ENCODE measurements at regions not wholly inside any gene's neighbourhood (a gene's known extent, or its start where the extent isn't known, plus 50 kb on each side); places are given as distances from the start of the nearest gene placed in this dataset.
"Not testable (repeated sequence)": the region's sequence is repeated elsewhere in the genome, so short reads cannot be mapped to it uniquely, and the experiment has no call there.

DNA sequence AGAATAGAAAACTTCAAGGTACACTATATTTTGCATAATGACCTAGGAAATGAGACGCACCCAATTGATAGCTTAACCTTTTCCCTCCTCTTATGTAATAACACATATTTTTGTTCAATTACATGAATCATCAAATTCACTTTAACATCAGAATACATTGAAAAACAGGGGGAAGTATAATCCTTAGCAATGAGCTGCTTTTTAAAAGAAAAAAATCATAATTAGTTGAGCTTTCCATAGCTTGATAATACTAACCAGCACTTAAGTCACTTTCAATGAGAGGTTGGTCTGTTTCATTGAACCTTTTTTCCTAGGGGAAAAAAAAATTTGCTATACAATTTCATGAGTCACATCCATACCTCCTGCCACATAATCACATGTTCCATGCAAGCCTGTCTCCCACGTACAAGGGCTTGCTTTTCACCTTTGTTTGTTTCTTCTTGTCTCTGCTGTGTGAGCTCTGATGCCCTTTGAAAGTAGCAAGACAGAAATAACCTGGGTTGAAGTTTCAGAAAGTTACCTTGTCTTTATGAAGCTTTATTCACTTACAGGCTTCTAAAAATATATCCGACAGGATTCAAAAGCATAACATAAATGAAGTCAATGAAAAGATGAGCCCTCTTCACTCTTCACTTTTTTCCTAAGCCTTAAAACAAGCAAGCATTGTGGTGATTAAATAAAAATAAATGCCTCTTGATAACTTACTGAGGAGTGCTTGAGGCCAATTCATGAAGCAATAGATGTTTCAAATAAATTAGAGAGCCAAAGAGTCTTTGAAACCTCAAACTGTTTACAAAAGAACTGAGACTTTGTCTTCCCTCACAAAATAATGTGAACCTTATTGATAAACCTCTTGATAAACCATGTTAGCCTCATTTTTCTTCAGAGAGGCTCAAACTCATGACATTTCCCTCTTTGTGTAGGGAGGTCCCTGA is 108.5 kb downstream of the FEM1C start:
- no peak for DNase-seq

GRCh38 chr5:115435065-115435777 is 109.4 kb downstream of the FEM1C start:
- no peak for DNase-seq

DNA sequence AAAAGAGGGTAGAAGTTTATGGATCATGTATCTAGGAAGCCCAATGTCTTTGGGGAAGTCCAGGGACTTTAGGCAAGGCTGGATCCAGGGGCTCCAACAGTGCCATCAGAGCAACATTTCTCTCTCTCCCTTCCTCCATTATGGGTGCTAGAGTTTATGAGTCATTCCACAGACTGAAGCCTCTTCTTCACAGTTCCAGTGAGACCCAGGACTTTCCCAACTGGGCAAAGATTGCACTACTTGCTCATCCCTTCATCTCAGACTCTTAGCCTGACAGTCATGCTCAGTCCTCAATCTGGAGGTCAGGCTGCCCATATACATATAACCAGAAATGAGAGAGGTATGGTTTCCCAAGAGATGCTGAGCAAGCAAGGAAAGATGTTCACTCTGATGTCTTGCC is 110.7 kb downstream of the FEM1C start:
- no peak for DNase-seq

- DNase-seq: no peak
Measured at GRCh38 chr5:115432691-115433090, 111.9 kb downstream of the FEM1C start.

DNA sequence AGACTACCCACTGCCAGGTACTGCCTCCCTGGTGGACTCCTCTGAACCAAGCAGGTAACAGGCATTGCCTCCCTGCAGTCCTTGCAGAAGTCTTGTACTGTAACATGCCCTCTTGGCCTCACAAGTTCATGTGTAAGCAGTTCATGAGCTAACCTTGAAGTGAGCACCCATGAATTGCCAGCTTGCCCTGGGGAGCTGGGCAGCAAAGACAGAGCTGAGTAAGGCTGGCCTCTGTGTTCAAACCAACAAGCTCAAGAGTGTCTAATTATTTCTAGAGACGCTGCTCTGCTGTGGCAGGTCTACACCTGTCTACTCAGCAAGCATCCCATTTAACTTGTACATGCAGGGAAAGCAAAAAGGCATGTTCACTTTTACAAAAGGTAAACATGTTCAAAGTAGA is 113.5 kb downstream of the FEM1C start:
- no peak for DNase-seq

GRCh38 chr5:115430374-115430773 is 114.2 kb downstream of the FEM1C start:
- no peak for DNase-seq

GRCh38 chr5:115429345-115429940 is 115.1 kb downstream of the FEM1C start:
- DNase-seq: no peak

DNA sequence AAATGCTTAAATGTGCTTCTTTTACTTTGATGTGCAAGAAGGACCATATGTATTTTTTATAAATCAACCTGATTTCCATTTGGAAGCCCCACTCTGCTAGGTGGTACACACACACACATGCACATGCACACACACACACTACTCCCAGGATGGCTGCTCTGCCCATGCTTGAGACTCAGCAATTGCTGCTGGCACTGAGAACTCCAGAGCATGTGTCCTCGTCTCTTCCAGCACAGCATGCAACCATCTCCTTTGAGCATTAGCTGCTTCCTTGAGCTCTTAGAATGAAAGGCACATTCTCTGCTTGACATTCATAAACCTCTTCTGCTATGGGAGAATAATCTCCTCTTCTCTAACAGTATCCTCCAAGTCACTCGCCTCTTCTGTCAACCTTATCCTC is 115.9 kb downstream of the FEM1C start:
- no peak for DNase-seq

- DNase-seq: no peak
Measured at GRCh38 chr5:115428248-115428647, 116.3 kb downstream of the FEM1C start.

- no peak for DNase-seq
Measured at GRCh38 chr5:115424446-115424845, 120.1 kb downstream of the FEM1C start.

GRCh38 chr5:115424030-115424429 is 120.5 kb downstream of the FEM1C start:
- no peak for DNase-seq

GRCh38 chr5:115423541-115423940 is 121.0 kb downstream of the FEM1C start:
- no peak for DNase-seq

DNA sequence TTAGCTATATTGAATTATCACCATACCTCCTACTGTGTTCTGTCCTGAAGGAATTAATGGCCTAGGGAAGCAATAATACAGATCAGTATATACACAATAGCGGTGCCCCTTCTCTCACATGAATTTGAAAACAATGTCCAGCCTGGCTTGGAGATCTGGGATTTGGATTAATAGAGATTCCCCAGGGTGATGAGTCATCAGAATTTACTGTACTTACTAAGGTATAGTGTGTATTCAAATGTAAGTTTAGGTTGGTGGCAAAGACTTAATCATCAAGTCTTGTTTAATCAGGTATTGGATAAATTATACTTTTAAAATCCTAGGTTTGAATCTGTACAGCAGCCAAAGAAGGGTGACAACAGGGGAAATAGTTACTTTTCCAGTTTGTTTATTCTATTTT is 121.5 kb downstream of the FEM1C start:
- no peak for DNase-seq

DNA sequence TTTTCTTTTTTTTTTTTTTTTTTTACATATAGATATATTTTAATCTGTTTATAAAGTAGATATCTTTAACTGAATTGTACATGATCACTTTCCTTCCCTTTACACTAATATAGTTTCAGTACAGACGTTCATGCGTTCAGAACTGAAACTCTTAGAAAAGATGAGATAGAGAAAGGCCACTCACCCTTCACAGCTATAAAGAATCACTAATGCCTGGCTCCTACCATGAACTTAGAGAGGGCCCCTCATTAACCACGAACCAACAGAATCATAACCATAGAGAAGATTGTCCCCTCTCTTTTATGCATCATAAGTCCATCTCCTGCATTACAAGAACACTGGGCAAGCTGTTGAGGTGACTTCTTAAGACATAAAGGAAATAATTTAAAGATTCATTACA is 123.8 kb downstream of the FEM1C start:
- DNase-seq: not testable (repeated sequence)

GRCh38 chr5:115419846-115420585 is 123.6 kb upstream of the CCDC112 start:
- DNase-seq: no peak

GRCh38 chr5:115418788-115419187 is 122.3 kb upstream of the CCDC112 start:
- no peak for DNase-seq

GRCh38 chr5:115417076-115417475 is 120.6 kb upstream of the CCDC112 start:
- DNase-seq: no peak

- peak in 1 of 2 experiments; percentile 19 for DNase-seq
Measured at GRCh38 chr5:115415143-115415491, 118.7 kb upstream of the CCDC112 start.

- DNase-seq: no peak
Measured at GRCh38 chr5:115414406-115415142, 118.1 kb upstream of the CCDC112 start.

- no peak for DNase-seq
Measured at GRCh38 chr5:115413651-115414050, 117.2 kb upstream of the CCDC112 start.

DNA sequence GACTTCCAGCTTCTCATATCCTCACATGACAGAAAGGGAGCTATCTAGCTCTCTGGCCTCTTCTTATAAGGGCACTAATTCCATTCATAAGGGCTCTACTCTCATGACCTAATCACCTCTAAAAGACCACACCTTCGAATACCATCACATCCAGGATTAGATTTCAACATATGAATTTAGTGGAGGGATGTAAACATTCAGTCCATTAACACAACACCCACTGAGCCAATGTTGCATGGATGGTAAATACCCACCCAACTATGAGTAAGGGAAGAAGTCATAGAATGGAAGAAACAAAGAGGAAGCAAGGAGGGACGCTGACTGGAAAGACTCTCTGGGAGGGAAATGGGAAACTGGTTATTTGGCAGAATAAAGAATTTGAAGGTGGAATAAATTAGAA is 112.6 kb upstream of the CCDC112 start:
- no peak for DNase-seq

DNA sequence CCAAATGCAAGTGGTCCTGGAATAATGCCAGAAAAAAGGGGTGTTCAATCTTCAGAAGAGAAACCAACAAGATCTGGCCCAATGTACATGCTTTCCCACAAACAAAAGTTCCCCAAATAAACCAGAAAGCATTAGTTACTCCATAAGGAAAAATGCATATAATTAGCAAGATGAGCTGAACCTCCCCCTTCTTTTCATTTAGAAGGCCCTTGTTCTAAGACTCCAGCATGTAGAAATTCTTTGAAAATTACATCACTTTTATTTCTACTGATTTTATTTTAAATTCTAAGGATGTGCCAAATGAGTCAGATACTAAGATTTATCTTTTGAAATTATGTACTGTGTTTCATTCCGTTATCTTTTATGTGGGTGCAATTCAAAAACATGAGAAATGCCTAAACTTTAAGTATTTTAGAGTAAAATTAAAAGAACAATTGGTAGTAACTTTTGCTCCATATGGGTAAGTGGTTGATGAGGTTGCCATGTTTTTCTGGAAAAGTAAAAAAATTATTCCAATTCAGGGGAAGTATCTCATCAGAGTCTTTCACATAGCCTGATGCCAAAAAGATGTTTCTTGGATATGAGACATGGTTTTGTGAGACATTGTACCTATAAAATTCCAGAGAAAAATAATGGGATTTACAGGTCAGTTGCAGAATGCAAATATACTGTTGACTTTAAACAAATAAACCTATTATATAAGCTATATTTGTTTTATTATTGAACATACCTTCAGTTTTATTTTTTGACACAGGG is 106.5 kb upstream of the CCDC112 start:
- DNase-seq: no peak

Data from activated CD4-positive, alpha-beta T cell treated with anti-CD3 and anti-CD28 coated beads, Interleukin-2, amount 50 U/mL, for 48 hours (primary cell).